Parathyroid adenoma (tissue), 2 donors: ENCODE measurements at regions not wholly inside any gene's neighbourhood (a gene's known extent, or its start where the extent isn't known, plus 50 kb on each side); places are given as distances from the start of the nearest gene placed in this dataset.

Experiments used
- H2AFZ ChIP-seq: fragments of 300-600 bp; sonication (generic); one replicate; pipeline ENCODE4 v1.7.0; 2017; ENCODE audit warnings: antibody characterized with exemption, mild to moderate bottlenecking
- H3K27ac ChIP-seq: fragments of 300-600 bp; sonication (generic); one replicate; pipeline ENCODE4 v1.7.0; 2017
- H3K27me3 ChIP-seq: fragments of 300-600 bp; sonication (generic); one replicate; pipeline ENCODE4 v1.7.0; 2017; ENCODE audit warnings: low read length; ENCODE audit not compliant: control insufficient read depth, insufficient read depth
- H3K36me3 ChIP-seq: fragments of 300-600 bp; sonication (generic); one replicate; pipeline ENCODE4 v1.7.0; 2017; ENCODE audit warnings: low read length; ENCODE audit not compliant: control insufficient read depth, insufficient read depth
- H3K4me1 ChIP-seq: fragments of 300-600 bp; sonication (generic); one replicate; pipeline ENCODE4 v1.7.0; 2017; ENCODE audit warnings: control low read depth
- H3K4me2 ChIP-seq: fragments of 300-600 bp; sonication (generic); one replicate; pipeline ENCODE4 v1.7.0; 2017; ENCODE audit warnings: low read length
- H3K4me3 ChIP-seq: fragments of 300-600 bp; sonication (generic); one replicate; pipeline ENCODE4 v1.7.0; 2017; ENCODE audit warnings: low read depth, low read length
- H3K79me2 ChIP-seq: fragments of 300-600 bp; sonication (generic); one replicate; pipeline ENCODE4 v1.7.0; 2017; ENCODE audit warnings: control low read depth
- H3K9ac ChIP-seq: fragments of 300-600 bp; sonication (generic); one replicate; pipeline ENCODE4 v1.7.0; 2017; ENCODE audit warnings: mild to moderate bottlenecking
- H3K9me3 ChIP-seq: fragments of 300-600 bp; sonication (generic); one replicate; pipeline ENCODE4 v1.7.0; 2017; ENCODE audit warnings: low read length; ENCODE audit not compliant: control insufficient read depth
- TF ChIP-seq, protein P1 (sequence below): fragments of 300-600 bp; sonication (generic); IDR thresholded peaks from one replicate; pipeline ENCODE4 v1.7.0; 2017; ENCODE audit warnings: antibody characterized with exemption, mild to moderate bottlenecking
- donor health status: primary hyperparathyroidism.

DNA sequence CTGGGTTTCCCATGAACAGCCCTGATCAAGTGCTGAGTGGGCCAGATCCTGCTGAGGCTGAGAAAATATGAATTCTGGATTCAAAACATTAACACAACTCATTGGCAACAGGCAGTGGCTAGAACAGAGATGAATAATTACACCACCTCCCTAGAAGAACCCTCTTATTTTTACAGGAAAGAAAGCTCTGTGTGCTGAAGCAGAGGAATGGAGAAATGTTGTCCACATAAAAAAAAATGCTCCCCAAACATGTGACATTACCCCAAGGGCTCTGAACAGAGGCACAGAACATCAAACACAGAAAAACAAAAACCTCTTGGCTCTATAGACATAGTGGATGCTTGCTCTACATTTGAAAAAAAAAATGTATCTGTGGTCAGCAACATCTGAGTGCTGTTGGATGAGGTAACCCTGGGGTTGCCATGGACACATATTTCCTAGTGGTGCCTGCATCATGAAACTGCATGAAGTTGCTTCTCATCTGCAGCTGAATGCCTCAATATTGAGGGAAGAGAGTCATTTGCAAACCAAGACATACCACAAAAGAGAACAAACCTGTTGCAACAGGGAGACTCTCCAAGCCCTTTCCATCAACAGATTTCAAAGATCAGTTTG is 98.8 kb downstream of the SNX19 start:
- Histone ChIP-seq H3K36me3 (no peaks in the 10 kb centered on the region), H2AFZ (no peak overlapping the region), H3K4me1 (no peaks in the 10 kb centered on the region), H3K9ac (no peak overlapping the region), H3K4me2 (no peak overlapping the region), H3K79me2 (no peaks in the 10 kb centered on the region), H3K27ac (no peak overlapping the region), H3K9me3 (no peaks in the 10 kb centered on the region), H3K4me3 (no peak overlapping the region), H3K27me3 (no peaks in the 10 kb centered on the region)
- TF ChIP-seq, protein P1, sequence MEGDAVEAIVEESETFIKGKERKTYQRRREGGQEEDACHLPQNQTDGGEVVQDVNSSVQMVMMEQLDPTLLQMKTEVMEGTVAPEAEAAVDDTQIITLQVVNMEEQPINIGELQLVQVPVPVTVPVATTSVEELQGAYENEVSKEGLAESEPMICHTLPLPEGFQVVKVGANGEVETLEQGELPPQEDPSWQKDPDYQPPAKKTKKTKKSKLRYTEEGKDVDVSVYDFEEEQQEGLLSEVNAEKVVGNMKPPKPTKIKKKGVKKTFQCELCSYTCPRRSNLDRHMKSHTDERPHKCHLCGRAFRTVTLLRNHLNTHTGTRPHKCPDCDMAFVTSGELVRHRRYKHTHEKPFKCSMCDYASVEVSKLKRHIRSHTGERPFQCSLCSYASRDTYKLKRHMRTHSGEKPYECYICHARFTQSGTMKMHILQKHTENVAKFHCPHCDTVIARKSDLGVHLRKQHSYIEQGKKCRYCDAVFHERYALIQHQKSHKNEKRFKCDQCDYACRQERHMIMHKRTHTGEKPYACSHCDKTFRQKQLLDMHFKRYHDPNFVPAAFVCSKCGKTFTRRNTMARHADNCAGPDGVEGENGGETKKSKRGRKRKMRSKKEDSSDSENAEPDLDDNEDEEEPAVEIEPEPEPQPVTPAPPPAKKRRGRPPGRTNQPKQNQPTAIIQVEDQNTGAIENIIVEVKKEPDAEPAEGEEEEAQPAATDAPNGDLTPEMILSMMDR: no peak

DNA sequence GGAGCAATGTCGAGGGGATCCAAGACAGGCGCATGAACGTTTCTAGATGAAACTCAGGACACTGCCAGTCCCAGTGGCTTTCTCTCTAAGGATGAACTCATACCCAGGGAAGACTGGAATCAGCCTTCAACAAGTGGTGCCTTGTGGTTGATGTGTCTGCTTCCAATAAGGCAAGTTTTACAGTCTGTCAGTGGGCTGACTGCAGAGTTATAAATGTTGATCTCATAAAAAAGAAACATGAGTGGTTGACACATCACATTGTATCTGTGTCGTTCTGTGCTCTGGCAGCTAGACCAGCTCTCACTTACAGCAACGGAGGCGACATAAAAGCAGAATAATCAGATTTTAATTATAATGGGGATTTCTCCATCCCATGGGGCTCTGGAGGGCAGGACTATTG is 96.7 kb downstream of the SNX19 start:
- no peak overlapping the region for H3K9ac ChIP-seq
- H3K4me2 ChIP-seq: no peak overlapping the region
- H3K4me3 ChIP-seq: no peak overlapping the region
- no peaks in the 10 kb centered on the region for H3K36me3 ChIP-seq
- no peak overlapping the region for H3K27ac ChIP-seq
- H3K79me2 ChIP-seq: no peaks in the 10 kb centered on the region
- no peaks in the 10 kb centered on the region for H3K27me3 ChIP-seq
- no peak overlapping the region for H2AFZ ChIP-seq
- no peaks in the 10 kb centered on the region for H3K4me1 ChIP-seq
- TF ChIP-seq, protein P1: no peak
- no peaks in the 10 kb centered on the region for H3K9me3 ChIP-seq
